ENCODE measurements at regions not wholly inside any gene's neighbourhood (a gene's known extent, or its start where the extent isn't known, plus 50 kb on each side); places are given as distances from the start of the nearest gene placed in this dataset.

DNA sequence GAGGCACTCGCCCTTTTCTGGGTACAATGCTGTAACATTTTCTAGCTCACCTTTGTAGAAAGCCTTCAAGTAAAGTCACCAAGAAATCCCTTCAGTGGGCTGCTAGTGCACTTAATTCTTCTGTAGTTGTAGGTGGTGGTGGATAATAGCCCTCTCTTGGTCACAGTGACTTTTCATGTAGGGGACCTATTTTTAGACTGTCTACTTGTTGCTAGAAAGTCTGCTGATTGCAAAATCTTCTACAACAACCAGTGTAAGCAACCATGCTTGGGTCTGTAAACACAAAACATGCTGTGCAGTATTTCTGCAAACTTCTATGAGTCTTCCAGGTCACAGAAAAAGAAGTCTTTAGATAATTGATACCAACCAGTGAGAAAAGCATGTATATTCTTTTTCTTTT, 55.6 kb downstream of the PBDC1 start:
- TF ChIP-seq, protein P1, sequence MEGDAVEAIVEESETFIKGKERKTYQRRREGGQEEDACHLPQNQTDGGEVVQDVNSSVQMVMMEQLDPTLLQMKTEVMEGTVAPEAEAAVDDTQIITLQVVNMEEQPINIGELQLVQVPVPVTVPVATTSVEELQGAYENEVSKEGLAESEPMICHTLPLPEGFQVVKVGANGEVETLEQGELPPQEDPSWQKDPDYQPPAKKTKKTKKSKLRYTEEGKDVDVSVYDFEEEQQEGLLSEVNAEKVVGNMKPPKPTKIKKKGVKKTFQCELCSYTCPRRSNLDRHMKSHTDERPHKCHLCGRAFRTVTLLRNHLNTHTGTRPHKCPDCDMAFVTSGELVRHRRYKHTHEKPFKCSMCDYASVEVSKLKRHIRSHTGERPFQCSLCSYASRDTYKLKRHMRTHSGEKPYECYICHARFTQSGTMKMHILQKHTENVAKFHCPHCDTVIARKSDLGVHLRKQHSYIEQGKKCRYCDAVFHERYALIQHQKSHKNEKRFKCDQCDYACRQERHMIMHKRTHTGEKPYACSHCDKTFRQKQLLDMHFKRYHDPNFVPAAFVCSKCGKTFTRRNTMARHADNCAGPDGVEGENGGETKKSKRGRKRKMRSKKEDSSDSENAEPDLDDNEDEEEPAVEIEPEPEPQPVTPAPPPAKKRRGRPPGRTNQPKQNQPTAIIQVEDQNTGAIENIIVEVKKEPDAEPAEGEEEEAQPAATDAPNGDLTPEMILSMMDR (IDR thresholded peaks at IDR 0.05; ENCODE audit: unreplicated experiment) = no peak
- Mint-ChIP-seq H3K27me3 (no peaks in the 10 kb centered on the region), H3K9me3 (ENCODE audit: low read depth) (peaks cover 26% of the 10 kb centered on the region), H3K27ac (no peak overlapping the region), H3K36me3 (ENCODE audit: insufficient read depth) (peaks cover 2% of the 10 kb centered on the region), H3K4me3 (ENCODE audit: low read depth) (no peak overlapping the region), H3K4me1 (ENCODE audit: low read depth) (no peaks in the 10 kb centered on the region)
- DNase-seq (ENCODE audit: low spot score, unreplicated experiment) = no peak

DNA sequence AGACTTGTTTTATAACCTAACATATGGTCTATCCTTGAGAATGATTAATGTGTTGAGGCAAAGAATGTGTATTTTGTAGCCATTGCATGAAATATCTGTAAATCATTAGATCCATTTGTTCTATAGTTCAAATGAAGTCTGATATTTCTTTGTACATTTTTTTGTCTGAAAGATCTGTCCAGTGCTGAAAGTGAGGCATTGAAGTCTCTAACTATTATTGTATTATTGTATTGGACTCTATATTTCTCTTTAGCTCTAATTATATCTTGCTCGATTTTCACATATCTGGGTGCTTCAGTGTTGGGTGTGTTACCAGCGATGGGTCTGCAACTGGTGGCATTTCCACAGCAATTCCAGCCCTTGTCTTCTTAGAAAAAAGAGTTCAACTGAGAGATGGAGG, 76.0 kb downstream of the PBDC1 start:
- DNase-seq (ENCODE audit: low spot score, unreplicated experiment) = no peak
- H3K4me1 Mint-ChIP-seq (ENCODE audit: low read depth) = no peaks in the 10 kb centered on the region
- TF ChIP-seq, protein P1 (IDR thresholded peaks at IDR 0.05; ENCODE audit: unreplicated experiment) = no peak
- no peaks in the 10 kb centered on the region for H3K36me3 Mint-ChIP-seq (ENCODE audit: insufficient read depth)
- H3K4me3 Mint-ChIP-seq (ENCODE audit: low read depth) = no peak overlapping the region
- H3K27me3 Mint-ChIP-seq = no peaks in the 10 kb centered on the region
- H3K27ac Mint-ChIP-seq = no peak overlapping the region
- peaks cover 11% of the 10 kb centered on the region for H3K9me3 Mint-ChIP-seq (ENCODE audit: low read depth)

DNA sequence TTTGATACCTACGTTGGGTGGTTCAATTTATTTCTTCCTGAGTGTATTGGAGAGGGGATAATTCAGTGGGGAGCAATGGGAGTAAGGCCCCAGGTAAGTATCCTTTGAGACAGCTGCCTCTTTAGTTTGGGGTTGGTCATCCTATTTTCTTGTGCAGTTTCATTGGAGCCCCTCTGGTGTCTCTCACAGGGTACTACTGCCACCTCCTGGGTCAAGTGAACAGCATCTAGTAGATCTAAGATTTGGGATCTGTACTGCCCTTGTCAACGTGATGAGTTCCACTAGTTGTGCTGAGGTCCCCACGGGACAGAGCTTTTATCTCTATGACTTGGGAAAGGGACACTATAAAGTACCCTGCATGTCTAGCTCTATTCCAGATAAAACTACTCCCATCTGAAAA, 80.6 kb downstream of the PBDC1 start:
- TF ChIP-seq, protein P1 (IDR thresholded peaks at IDR 0.05; ENCODE audit: unreplicated experiment) = peak; percentile 55
- DNase-seq (ENCODE audit: low spot score, unreplicated experiment) = no peak
- H3K27ac Mint-ChIP-seq = no peak overlapping the region
- no peak overlapping the region for H3K4me3 Mint-ChIP-seq (ENCODE audit: low read depth)
- peaks cover 10% of the 10 kb centered on the region for H3K9me3 Mint-ChIP-seq (ENCODE audit: low read depth)
- H3K27me3 Mint-ChIP-seq = no peaks in the 10 kb centered on the region
- H3K4me1 Mint-ChIP-seq (ENCODE audit: low read depth) = no peaks in the 10 kb centered on the region
- no peaks in the 10 kb centered on the region for H3K36me3 Mint-ChIP-seq (ENCODE audit: insufficient read depth)

DNA sequence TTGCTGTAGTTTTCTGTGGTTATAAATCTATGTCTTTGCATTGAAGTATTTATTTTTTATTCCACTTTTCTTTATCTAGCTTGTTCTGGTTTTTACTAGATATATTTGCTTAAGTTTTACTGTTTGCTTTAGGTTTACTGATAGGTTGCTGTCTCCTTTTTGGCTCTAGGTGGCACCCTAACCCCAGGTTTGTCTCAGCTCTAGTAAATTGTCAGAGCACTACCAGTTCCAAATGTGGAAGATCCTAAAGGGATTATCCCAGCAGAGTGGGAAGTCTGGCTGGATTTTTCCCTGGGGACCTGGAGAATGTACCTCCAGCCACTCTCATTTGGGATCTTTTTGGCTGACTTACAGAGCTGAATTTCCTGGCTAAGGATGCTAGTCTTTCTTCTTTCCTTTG, 106.1 kb downstream of the PBDC1 start:
- no peak overlapping the region for H3K4me3 Mint-ChIP-seq (ENCODE audit: low read depth)
- peaks cover 36% of the 10 kb centered on the region for H3K9me3 Mint-ChIP-seq (ENCODE audit: low read depth)
- H3K4me1 Mint-ChIP-seq (ENCODE audit: low read depth) = no peaks in the 10 kb centered on the region
- DNase-seq (ENCODE audit: low spot score, unreplicated experiment) = no peak
- no peaks in the 10 kb centered on the region for H3K36me3 Mint-ChIP-seq (ENCODE audit: insufficient read depth)
- no peak overlapping the region for H3K27ac Mint-ChIP-seq
- TF ChIP-seq, protein P1 (IDR thresholded peaks at IDR 0.05; ENCODE audit: unreplicated experiment) = peak; percentile 67
- H3K27me3 Mint-ChIP-seq = no peaks in the 10 kb centered on the region

All from progenitor cell of endocrine pancreas (in vitro differentiated cells).